HL-60 (cell line): ENCODE measurements at regions not wholly inside any gene's neighbourhood (a gene's known extent, or its start where the extent isn't known, plus 50 kb on each side); places are given as distances from the start of the nearest gene placed in this dataset.

Experiments used
- DNase-seq, 2 experiments: peaks; one replicate each; pipeline ENCODE4 v3.0.0-alpha.2; 2010 to 2020; ENCODE audit warnings: low read depth in 1 of 2, low spot score in 1 of 2
- H3K27ac ChIP-seq: fragments of 250-450 bp; sonication (Bioruptor Pico); replicated peaks from 2 replicates; pipeline ENCODE4 v1.5.1; 2020; ENCODE audit warnings: mild to moderate bottlenecking, moderate library complexity
- H3K27me3 ChIP-seq: fragments of 250-450 bp; sonication (Bioruptor Pico); 2 replicates; pipeline ENCODE4 v1.5.1; 2021; ENCODE audit warnings: mild to moderate bottlenecking, moderate library complexity; ENCODE audit not compliant: insufficient read depth, poor library complexity, severe bottlenecking
- H3K4me3 ChIP-seq: replicated peaks from 2 replicates; pipeline ENCODE4 v1.5.1; 2011; ENCODE audit warnings: mild to moderate bottlenecking, control low read depth, low read length; ENCODE audit not compliant: insufficient read depth
- CTCF ChIP-seq: IDR thresholded peaks from one replicate; pipeline ENCODE4 v1.5.1; 2011; ENCODE audit warnings: low read length, control low read depth, inconsistent platforms; ENCODE audit not compliant: insufficient read depth
- GABPA ChIP-seq: IDR thresholded peaks from 2 replicates; pipeline ENCODE4 v1.6.1; 2012; ENCODE audit warnings: low read depth
- POLR2AphosphoS5 ChIP-seq: IDR thresholded peaks from 2 replicates; pipeline ENCODE4 v1.6.1; 2012; ENCODE audit warnings: low read depth
- REST ChIP-seq: IDR thresholded peaks from 2 replicates; pipeline ENCODE4 v1.6.1; 2012; ENCODE audit warnings: low read depth; ENCODE audit not compliant: insufficient replicate concordance
- SPI1 ChIP-seq: IDR thresholded peaks from 2 replicates; pipeline ENCODE4 v1.6.1; 2012; ENCODE audit warnings: low read depth, mild to moderate bottlenecking, borderline replicate concordance

- H3K27me3 ChIP-seq: no peaks in the 10 kb centered on the region
- no peak overlapping the region for H3K4me3 ChIP-seq
- DNase-seq: no peak
- H3K27ac ChIP-seq: no peak overlapping the region
- TF ChIP-seq SPI1 (no peak), POLR2AphosphoS5 (no peak), REST (no peak), GABPA (no peak), CTCF (no peak)
Measured at GRCh38 chr6:84929212-84929611, 164.8 kb upstream of the TBX18 start.

- no peak overlapping the region for H3K4me3 ChIP-seq
- no peak overlapping the region for H3K27ac ChIP-seq
- no peaks in the 10 kb centered on the region for H3K27me3 ChIP-seq
- no peak for DNase-seq
- TF ChIP-seq REST (no peak), GABPA (no peak), SPI1 (no peak)
Measured at GRCh38 chr6:84927551-84927950, 163.2 kb upstream of the TBX18 start.

- DNase-seq: no peak
- TF ChIP-seq REST (no peak), SPI1 (no peak), GABPA (no peak), POLR2AphosphoS5 (no peak), CTCF (no peak)
- no peaks in the 10 kb centered on the region for H3K27me3 ChIP-seq
Measured at GRCh38 chr6:84926189-84927155, 162.1 kb upstream of the TBX18 start.

More at GRCh38 chr6:84926189-84927155, 162.1 kb upstream of the TBX18 start:
- H3K4me3 ChIP-seq: no peak overlapping the region
- H3K27ac ChIP-seq: no peak overlapping the region
